ENCODE measurements at regions not wholly inside any gene's neighbourhood (a gene's known extent, or its start where the extent isn't known, plus 50 kb on each side); places are given as distances from the start of the nearest gene placed in this dataset.

DNA sequence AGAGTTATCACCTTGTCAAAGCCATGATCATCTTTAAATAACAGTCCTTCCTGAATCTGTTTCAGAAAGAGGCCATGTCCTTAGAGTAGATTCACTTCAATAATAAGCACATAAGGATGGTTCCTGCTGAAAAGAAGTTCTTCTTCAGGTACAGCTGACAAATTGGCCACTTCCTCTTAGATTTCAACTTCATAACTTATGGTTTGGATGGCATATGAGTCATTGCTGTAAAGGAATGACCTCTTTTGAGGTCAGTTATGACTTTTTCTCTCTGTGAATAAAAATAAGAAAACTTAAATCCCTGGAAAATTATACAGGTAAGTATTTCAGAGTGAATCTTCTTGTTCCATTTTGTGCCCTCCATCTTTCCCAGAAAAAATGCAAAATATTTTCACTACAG, 555.3 kb upstream of the ZNF462 start:
- TF ChIP-seq, protein P1, sequence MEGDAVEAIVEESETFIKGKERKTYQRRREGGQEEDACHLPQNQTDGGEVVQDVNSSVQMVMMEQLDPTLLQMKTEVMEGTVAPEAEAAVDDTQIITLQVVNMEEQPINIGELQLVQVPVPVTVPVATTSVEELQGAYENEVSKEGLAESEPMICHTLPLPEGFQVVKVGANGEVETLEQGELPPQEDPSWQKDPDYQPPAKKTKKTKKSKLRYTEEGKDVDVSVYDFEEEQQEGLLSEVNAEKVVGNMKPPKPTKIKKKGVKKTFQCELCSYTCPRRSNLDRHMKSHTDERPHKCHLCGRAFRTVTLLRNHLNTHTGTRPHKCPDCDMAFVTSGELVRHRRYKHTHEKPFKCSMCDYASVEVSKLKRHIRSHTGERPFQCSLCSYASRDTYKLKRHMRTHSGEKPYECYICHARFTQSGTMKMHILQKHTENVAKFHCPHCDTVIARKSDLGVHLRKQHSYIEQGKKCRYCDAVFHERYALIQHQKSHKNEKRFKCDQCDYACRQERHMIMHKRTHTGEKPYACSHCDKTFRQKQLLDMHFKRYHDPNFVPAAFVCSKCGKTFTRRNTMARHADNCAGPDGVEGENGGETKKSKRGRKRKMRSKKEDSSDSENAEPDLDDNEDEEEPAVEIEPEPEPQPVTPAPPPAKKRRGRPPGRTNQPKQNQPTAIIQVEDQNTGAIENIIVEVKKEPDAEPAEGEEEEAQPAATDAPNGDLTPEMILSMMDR (conservative IDR thresholded peaks at IDR 0.05; ENCODE audit: low read depth, low read length): no peak
- no peak for TF ChIP-seq EZH2 (IDR thresholded peaks at IDR 0.05; ENCODE audit: low read length, unreplicated experiment)
